GM12892 (cell line): ENCODE measurements at regions not wholly inside any gene's neighbourhood (a gene's known extent, or its start where the extent isn't known, plus 50 kb on each side); places are given as distances from the start of the nearest gene placed in this dataset.

ENCODE experiments used
- DNase-seq: peaks from one replicate; pipeline ENCODE4 v3.0.0; 2011; ENCODE audit not compliant: insufficient read length
- FAIRE-seq: peaks from 2 replicates; lab custom pipeline; 2011; peaks lifted over from hg19 to GRCh38; lab: Jason Lieb, UNC
- POLR2A ChIP-seq: IDR thresholded peaks from 2 replicates; pipeline ENCODE4 v1.6.1; 2011; ENCODE audit warnings: low read depth, low read length, control low read depth
- POLR2AphosphoS5 ChIP-seq: IDR thresholded peaks from 2 replicates; pipeline ENCODE4 v1.6.1; 2011; ENCODE audit warnings: low read depth, low read length, control low read depth
- TAF1 ChIP-seq: IDR thresholded peaks from 2 replicates; pipeline ENCODE4 v1.6.1; 2011; ENCODE audit warnings: low read depth, mild to moderate bottlenecking, control low read depth, low read length, borderline replicate concordance

DNA sequence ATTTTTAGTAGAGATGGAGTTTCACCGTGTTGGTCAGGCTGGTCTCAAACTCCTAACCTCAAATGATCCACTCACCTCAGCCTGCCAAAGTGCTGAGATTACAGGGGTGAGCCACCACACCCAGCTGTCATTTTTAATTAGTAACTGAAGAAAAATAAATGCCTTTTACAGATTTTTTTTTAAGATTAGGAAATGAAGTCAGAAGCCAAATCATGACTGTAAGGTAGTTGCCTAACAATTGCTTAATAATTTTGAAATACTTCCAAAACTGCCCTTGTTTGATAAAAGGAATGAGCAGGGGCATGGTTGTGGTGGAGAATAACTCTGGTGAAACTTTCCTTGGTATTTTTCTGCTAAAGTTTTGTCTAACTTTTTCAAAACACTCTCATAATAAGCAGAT, 98.9 kb upstream of the SLC5A12 start:
- TF ChIP-seq POLR2AphosphoS5 (no peak), POLR2A (no peak), TAF1 (no peak)

DNA sequence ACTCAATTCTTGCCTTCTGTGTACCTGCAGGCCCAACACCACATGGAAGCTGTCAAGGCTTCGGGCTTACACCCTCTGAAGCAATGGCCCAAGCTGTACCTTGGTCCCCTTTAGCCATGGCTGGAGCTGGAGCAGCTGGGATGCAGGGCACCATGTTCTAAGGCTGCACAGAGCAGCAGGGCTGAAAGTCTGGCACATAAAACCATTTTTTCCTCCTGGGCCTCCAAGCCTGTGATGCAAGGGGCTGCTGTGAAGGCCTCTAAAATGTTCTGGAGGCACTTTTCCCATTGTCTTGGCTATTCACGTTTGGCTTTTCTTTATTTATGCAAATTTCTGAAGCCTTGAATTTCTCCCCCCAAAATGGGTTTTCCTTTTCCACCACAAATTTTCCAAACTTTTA, 102.1 kb upstream of the SLC5A12 start:
- DNase-seq (no peak), FAIRE-seq (no peak)
- TF ChIP-seq TAF1 (no peak), POLR2AphosphoS5 (no peak), POLR2A (no peak)

More for the DNA sequence above, 98.9 kb upstream of the SLC5A12 start:
- FAIRE-seq, result no peak
- no peak for DNase-seq

DNA sequence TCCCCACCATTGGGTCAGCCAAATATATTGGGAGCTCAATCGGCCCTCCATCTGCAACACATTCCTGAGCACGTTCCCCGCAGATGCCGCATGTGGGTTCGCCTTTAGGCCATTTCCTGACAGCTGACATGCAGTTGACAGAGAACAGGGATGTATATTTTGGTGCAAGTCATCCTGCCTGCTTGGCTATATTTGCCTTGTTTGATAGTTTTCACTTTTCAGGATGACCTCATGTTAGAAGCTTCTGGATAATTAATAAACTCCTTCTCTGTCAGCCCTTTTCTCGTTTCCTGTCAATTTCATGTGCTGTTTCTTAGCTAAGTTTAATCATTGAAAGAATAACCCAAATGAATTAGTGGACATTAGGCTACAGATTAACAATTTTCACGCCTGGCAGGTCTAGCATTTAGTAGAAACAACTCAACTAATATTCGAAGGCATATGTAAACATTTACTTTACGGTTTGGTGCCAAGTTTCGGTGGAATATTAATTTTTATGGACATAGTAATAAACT, 105.8 kb upstream of the SLC5A12 start:
- TF ChIP-seq TAF1 (no peak), POLR2A (no peak), POLR2AphosphoS5 (no peak)
- no peak for FAIRE-seq
- no peak for DNase-seq

DNA sequence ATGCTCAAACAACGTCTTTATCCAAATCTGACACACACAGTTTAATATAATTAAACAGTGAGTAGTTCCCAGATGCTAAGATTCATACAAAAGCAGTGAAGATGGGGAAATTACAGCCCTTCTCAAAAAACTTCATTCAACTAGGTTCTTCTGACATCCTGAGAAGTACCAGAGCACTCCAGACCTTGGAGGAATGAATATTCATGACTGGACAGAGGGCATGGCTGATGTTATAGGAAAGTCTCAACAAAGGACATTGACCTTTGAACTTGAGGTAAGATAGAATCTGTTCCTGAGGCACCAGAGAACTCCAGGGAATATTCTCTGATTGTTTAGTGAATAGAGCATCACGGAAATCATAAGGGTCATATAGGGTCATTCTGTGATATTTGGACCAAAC, 106.4 kb upstream of the SLC5A12 start:
- FAIRE-seq (no peak), DNase-seq (no peak)
- no peak for TF ChIP-seq TAF1
- TF ChIP-seq POLR2AphosphoS5, result no peak
- no peak for TF ChIP-seq POLR2A

DNA sequence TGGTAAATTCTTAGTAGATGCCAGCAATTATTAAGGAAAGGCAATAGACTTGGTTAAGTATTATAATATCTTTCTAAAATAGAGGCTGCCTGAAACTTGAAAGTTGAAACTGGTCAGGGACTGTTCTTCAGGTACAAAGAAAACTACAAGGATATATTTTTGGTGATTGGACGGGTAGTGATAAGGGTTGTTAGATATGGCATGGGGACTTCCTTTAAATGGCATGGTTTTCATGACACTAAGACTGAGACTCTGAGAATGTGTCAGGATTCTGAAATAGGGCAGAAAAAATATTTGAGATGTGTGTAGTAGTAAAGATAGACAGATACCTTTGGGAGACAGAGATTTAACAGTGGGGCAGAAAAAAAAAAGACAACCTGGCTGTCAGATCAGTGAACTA, 108.4 kb upstream of the SLC5A12 start:
- no peak for FAIRE-seq
- no peak for TF ChIP-seq TAF1
- no peak for TF ChIP-seq POLR2A
- no peak for TF ChIP-seq POLR2AphosphoS5
- DNase-seq, result no peak

DNA sequence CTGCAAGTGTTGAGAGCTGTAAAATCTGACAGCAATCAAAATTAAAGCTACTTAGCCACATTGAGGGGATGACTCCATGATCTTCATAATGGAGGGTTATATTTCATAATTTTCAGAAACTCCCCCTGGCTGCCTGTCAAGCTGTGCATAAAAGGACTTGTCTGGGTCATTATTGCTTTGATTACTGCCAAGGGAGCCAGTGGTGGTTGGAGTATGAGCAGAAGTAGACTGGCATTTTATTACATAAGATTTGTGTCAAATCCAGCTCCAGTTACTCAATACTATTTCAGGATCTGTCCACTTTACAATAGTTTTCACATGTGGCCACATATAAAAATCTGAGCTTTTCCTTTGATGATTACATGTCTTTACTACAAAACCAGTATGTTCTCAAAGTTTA, 108.9 kb upstream of the SLC5A12 start:
- DNase-seq (no peak), FAIRE-seq (no peak)

DNA sequence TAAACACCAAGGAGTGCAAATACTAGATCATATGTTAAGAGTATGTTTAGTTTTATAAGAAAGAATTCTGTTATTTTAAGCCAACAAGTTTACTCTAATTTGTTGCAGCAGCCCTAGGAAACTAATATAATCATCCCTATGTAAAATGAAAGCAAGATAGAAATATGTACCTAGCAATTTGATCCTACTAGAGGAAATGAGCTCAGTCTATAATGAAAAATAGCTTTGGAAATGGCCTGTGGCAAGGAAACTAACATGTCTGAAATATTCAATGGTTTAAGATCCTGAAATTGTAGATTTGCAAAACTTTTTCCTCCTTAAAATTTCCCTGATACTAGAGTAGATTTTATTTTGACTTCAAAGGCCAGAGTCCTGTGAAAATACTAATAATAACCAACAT, 112.7 kb upstream of the SLC5A12 start:
- TF ChIP-seq POLR2AphosphoS5 (no peak), TAF1 (no peak), POLR2A (no peak)
- no peak for FAIRE-seq
- no peak for DNase-seq

More for the DNA sequence above, 108.9 kb upstream of the SLC5A12 start:
- TF ChIP-seq TAF1 (no peak), POLR2A (no peak), POLR2AphosphoS5 (no peak)

DNA sequence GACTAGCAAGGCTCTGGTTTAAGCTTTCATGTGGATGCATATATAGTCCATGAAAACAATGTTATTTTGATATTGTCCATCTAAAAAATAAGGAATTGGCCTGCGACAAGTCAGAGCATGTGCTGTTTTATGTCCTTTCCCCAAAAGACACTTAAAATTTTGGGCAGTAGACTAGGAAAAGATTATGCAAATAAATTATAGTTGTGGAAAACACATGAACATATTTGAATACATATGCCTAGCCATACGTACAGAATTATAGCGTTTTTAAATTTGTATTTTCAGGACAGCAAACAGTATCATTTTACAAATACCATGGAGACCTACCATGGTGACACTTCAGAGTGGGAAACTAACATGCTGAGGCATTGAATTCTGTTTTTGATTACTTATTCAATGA, 113.8 kb upstream of the SLC5A12 start:
- DNase-seq (no peak), FAIRE-seq (no peak)
- TF ChIP-seq TAF1 (no peak), POLR2AphosphoS5 (no peak), POLR2A (no peak)

DNA sequence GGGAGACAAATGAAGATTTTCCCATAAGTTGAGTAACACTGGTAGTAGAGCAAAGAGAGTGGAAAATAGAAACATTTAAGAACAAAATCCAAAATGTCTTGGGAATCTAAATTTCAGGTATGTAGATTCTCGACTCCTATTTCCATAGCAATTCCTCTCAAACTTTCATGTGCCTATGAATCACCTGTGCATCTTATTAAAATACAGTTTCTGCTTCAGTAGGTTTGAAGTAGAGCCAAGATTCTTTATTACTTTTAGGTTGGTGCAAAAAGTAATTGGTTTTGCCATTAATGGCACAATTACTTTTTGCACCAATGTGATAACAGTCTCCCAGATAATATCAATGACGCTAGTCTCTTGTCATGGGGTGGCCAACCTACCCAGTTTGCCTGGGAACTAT, 115.3 kb upstream of the SLC5A12 start:
- FAIRE-seq (no peak), DNase-seq (no peak)
- no peak for TF ChIP-seq POLR2AphosphoS5
- TF ChIP-seq TAF1, result no peak
- TF ChIP-seq POLR2A, result no peak

DNA sequence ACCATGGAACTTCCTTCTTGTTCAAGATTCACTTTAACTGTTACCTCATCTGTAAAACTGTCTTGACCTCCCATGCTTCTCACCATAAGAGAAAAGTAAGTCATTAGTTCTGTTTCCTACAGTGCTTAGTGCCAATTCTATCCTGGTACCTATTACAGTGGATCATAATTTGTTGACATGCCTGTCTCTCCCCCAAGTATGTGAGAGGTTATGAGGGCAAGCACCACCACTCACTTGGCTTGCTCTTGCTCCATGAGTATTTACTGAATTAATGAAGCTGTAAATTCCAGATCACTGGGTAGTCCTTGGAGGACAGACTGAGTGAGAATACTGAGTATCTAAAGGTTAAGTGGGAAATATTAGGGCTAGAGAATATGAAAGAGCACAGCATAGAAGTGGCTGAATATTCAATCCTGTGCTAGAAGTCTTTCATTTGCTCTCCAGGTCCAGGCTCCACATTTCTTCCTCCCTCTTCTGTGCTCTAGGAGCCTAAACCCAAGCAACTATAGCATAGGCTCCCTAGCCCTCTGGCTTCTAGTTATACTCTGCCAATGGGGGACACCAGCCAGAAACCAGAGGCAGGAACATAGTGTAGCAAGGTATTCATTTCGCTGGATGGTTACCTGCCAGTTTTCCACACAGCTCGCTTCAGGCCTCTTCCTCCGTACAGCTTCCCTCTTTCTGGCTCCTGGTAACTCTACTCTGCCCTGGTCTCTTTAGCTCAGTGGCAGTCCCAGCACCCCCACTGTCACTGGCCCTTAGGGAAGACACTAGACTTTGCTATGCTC, 118.2 kb upstream of the SLC5A12 start:
- no peak for TF ChIP-seq POLR2A
- TF ChIP-seq POLR2AphosphoS5, result no peak
- TF ChIP-seq TAF1, result no peak
- FAIRE-seq, result peak; percentile 21
- DNase-seq, result no peak

DNA sequence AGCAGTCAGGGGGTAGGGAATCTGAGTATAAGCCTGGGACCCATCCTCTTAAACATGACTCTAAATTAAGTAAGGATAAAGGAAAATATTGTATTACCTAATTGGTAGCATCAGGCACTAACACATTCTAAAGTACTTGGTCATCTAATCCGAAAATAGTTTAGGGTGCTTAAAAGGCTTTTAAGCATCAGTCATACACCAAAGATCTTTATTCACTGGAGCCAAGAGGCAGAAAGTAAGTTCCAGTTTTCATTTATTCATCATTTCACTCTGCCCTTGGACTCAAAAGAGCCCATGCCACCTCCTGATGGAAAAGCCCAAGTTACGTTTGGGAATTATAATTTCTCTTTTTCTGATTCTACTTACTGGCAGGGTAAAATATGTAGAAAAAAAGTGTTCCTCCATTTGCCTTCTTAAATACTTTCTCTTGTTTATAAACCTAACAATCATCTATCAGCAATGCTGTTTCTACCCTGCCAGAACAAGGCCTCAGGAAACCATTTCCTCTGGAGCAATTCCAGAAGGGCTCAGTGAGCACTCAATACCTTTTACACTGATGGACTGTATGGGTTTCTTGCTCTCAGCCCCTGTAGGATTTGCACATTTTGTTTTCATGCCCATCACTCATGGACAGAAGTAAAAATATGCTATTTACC, 120.1 kb upstream of the SLC5A12 start:
- FAIRE-seq, result no peak

More for the DNA sequence above, 120.1 kb upstream of the SLC5A12 start:
- no peak for DNase-seq
- no peak for TF ChIP-seq POLR2A
- no peak for TF ChIP-seq TAF1
- TF ChIP-seq POLR2AphosphoS5, result no peak
